ENCODE measurements at regions not wholly inside any gene's neighbourhood (a gene's known extent, or its start where the extent isn't known, plus 50 kb on each side); places are given as distances from the start of the nearest gene placed in this dataset.

GRCh38 chr7:144955422-144955821 lies 119.6 kb upstream of the TPK1 start:
- Histone ChIP-seq H2AFZ (no peak overlapping the region), H3K27ac (no peak overlapping the region), H3K4me1 (no peaks in the 10 kb centered on the region), H3K36me3 (ENCODE audit: control insufficient read depth, insufficient read depth, low read length) (no peaks in the 10 kb centered on the region), H3K9me3 (ENCODE audit: control insufficient read depth, low read length) (no peaks in the 10 kb centered on the region), H3K79me2 (no peaks in the 10 kb centered on the region), H3K4me3 (ENCODE audit: low read depth, low read length) (no peak overlapping the region), H3K4me2 (ENCODE audit: low read length) (no peak overlapping the region), H3K27me3 (ENCODE audit: control insufficient read depth, insufficient read depth, low read length) (no peaks in the 10 kb centered on the region), H3K9ac (no peak overlapping the region)
- TF ChIP-seq CTCF (IDR thresholded peaks at IDR 0.05) = no peak

GRCh38 chr7:144941127-144941526 lies 105.3 kb upstream of the TPK1 start:
- Histone ChIP-seq H3K4me2 (ENCODE audit: low read length) (no peak overlapping the region), H3K27ac (no peak overlapping the region), H3K27me3 (ENCODE audit: control insufficient read depth, insufficient read depth, low read length) (no peaks in the 10 kb centered on the region), H3K9me3 (ENCODE audit: control insufficient read depth, low read length) (no peaks in the 10 kb centered on the region), H3K4me1 (no peaks in the 10 kb centered on the region), H3K36me3 (ENCODE audit: control insufficient read depth, insufficient read depth, low read length) (no peaks in the 10 kb centered on the region), H3K79me2 (no peaks in the 10 kb centered on the region), H2AFZ (peak overlapping the region; percentile 57), H3K9ac (no peak overlapping the region), H3K4me3 (ENCODE audit: low read depth, low read length) (no peak overlapping the region)
- no peak for TF ChIP-seq CTCF (IDR thresholded peaks at IDR 0.05)

- TF ChIP-seq CTCF (IDR thresholded peaks at IDR 0.05) = no peak
- no peaks in the 10 kb centered on the region for H3K27me3 ChIP-seq (ENCODE audit: control insufficient read depth, insufficient read depth, low read length)
- no peak overlapping the region for H3K4me2 ChIP-seq (ENCODE audit: low read length)
- H2AFZ ChIP-seq = no peak overlapping the region
- H3K79me2 ChIP-seq = no peaks in the 10 kb centered on the region
- H3K9ac ChIP-seq = no peak overlapping the region
- no peaks in the 10 kb centered on the region for H3K36me3 ChIP-seq (ENCODE audit: control insufficient read depth, insufficient read depth, low read length)
- no peak overlapping the region for H3K4me3 ChIP-seq (ENCODE audit: low read depth, low read length)
- no peaks in the 10 kb centered on the region for H3K9me3 ChIP-seq (ENCODE audit: control insufficient read depth, low read length)
- no peaks in the 10 kb centered on the region for H3K4me1 ChIP-seq
- no peak overlapping the region for H3K27ac ChIP-seq
Measured at GRCh38 chr7:144937199-144937598, 101.3 kb upstream of the TPK1 start.

GRCh38 chr7:144936314-144936713 lies 100.5 kb upstream of the TPK1 start:
- no peak overlapping the region for H2AFZ ChIP-seq
- no peaks in the 10 kb centered on the region for H3K4me1 ChIP-seq
- H3K27ac ChIP-seq = no peak overlapping the region
- no peak overlapping the region for H3K4me2 ChIP-seq (ENCODE audit: low read length)
- H3K9ac ChIP-seq = no peak overlapping the region
- H3K36me3 ChIP-seq (ENCODE audit: control insufficient read depth, insufficient read depth, low read length) = no peaks in the 10 kb centered on the region
- no peak for TF ChIP-seq CTCF (IDR thresholded peaks at IDR 0.05)
- H3K4me3 ChIP-seq (ENCODE audit: low read depth, low read length) = no peak overlapping the region
- H3K9me3 ChIP-seq (ENCODE audit: control insufficient read depth, low read length) = no peaks in the 10 kb centered on the region
- no peaks in the 10 kb centered on the region for H3K79me2 ChIP-seq
- H3K27me3 ChIP-seq (ENCODE audit: control insufficient read depth, insufficient read depth, low read length) = no peaks in the 10 kb centered on the region

GRCh38 chr7:144910411-144910810 lies 74.6 kb upstream of the TPK1 start:
- no peaks in the 10 kb centered on the region for H3K9me3 ChIP-seq (ENCODE audit: control insufficient read depth, low read length)
- TF ChIP-seq CTCF (IDR thresholded peaks at IDR 0.05) = no peak
- H3K4me1 ChIP-seq = peaks cover 36% of the 10 kb centered on the region
- H3K9ac ChIP-seq = no peak overlapping the region
- no peaks in the 10 kb centered on the region for H3K79me2 ChIP-seq
- peak overlapping the region; percentile 54 for H2AFZ ChIP-seq
- H3K27ac ChIP-seq = no peak overlapping the region
- no peaks in the 10 kb centered on the region for H3K36me3 ChIP-seq (ENCODE audit: control insufficient read depth, insufficient read depth, low read length)
- H3K4me2 ChIP-seq (ENCODE audit: low read length) = no peak overlapping the region
- no peaks in the 10 kb centered on the region for H3K27me3 ChIP-seq (ENCODE audit: control insufficient read depth, insufficient read depth, low read length)
- no peak overlapping the region for H3K4me3 ChIP-seq (ENCODE audit: low read depth, low read length)

Measured in parathyroid adenoma (tissue), 2 donors.